Smooth muscle cell (in vitro differentiated cells): ENCODE measurements at regions not wholly inside any gene's neighbourhood (a gene's known extent, or its start where the extent isn't known, plus 50 kb on each side); places are given as distances from the start of the nearest gene placed in this dataset.
A peak's percentile ranks its signal among the peaks of the same experiment; 100 is the strongest.
"Not testable (repeated sequence)": the region's sequence is repeated elsewhere in the genome, so short reads cannot be mapped to it uniquely, and the experiment has no call there.

Experiments
- DNase-seq: peaks from one replicate; lab custom pipeline; 2025; ENCODE audit not compliant: unreplicated experiment; lab: John Stamatoyannopoulos, UW
- H2AFZ ChIP-seq: fragments of 200-600 bp; sonication (generic); 2 replicates; pipeline ENCODE4 v1.6.0; 2016; ENCODE audit warnings: antibody characterized with exemption, low read depth, mild to moderate bottlenecking
- H3F3A ChIP-seq: fragments of 200-600 bp; sonication (generic); 2 replicates; pipeline ENCODE4 v1.6.0; 2017; ENCODE audit warnings: antibody characterized with exemption, low read depth
- H3K27ac ChIP-seq: fragments of 200-600 bp; sonication (generic); 2 replicates; pipeline ENCODE4 v1.5.1; 2016; ENCODE audit warnings: low read depth, mild to moderate bottlenecking
- H3K27me3 ChIP-seq: fragments of 200-600 bp; sonication (generic); 2 replicates; pipeline ENCODE4 v1.6.1; 2016; ENCODE audit warnings: low read depth, mild to moderate bottlenecking
- H3K36me3 ChIP-seq: fragments of 200-600 bp; sonication (generic); 2 replicates; pipeline ENCODE4 v1.5.1; 2016; ENCODE audit warnings: low read depth
- H3K4me1 ChIP-seq: fragments of 200-600 bp; sonication (generic); 2 replicates; pipeline ENCODE4 v1.5.1; 2016; ENCODE audit warnings: low read depth
- H3K4me2 ChIP-seq: fragments of 200-600 bp; sonication (generic); 2 replicates; pipeline ENCODE4 v1.6.0; 2016; ENCODE audit warnings: mild to moderate bottlenecking
- H3K4me3 ChIP-seq: fragments of 200-600 bp; sonication (generic); 2 replicates; pipeline ENCODE4 v1.5.1; 2016; ENCODE audit warnings: mild to moderate bottlenecking
- H3K79me2 ChIP-seq: fragments of 200-600 bp; sonication (generic); 2 replicates; pipeline ENCODE4 v1.6.0; 2016; ENCODE audit warnings: low read depth, mild to moderate bottlenecking
- H3K9ac ChIP-seq: fragments of 200-600 bp; sonication (generic); 2 replicates; pipeline ENCODE4 v1.6.0; 2016; ENCODE audit warnings: low read depth
- H3K9me3 ChIP-seq: fragments of 200-600 bp; sonication (generic); replicated peaks from 2 replicates; pipeline ENCODE4 v1.5.1; 2016; ENCODE audit warnings: low read depth
- H4K20me1 ChIP-seq: fragments of 200-600 bp; sonication (generic); 2 replicates; pipeline ENCODE4 v1.6.0; 2016; ENCODE audit warnings: low read depth
- CTCF ChIP-seq: fragments of 200-600 bp; sonication (generic); IDR thresholded peaks from 2 replicates; pipeline ENCODE4 v1.5.1; 2017; ENCODE audit warnings: borderline replicate concordance, mild to moderate bottlenecking, antibody characterized with exemption; ENCODE audit not compliant: insufficient read depth, poor library complexity, severe bottlenecking
- WGBS: methylation state at CpG from one replicate; pipeline ENCODE4 v1.1.7; 2016; ENCODE audit warnings: low lambda C conversion rate; 5-methylcytosine and 5-hydroxymethylcytosine counted together

- Histone ChIP-seq H3K79me2 (peaks cover 37% of the 10 kb centered on the region), H4K20me1 (peaks cover 21% of the 10 kb centered on the region), H3F3A (no peaks in the 10 kb centered on the region), H3K36me3 (no peaks in the 10 kb centered on the region), H2AFZ (no peak overlapping the region), H3K4me2 (no peak overlapping the region), H3K27ac (no peak overlapping the region), H3K4me1 (no peaks in the 10 kb centered on the region), H3K9me3 (no peaks in the 10 kb centered on the region), H3K27me3 (no peaks in the 10 kb centered on the region), H3K4me3 (no peak overlapping the region), H3K9ac (no peak overlapping the region)
- no peak for DNase-seq
- 68% methylated on average over 1 of the region's 1 CpG for WGBS
- TF ChIP-seq CTCF = no peak
Observed at GRCh38 chr11:16526947-16527346, 170.6 kb upstream of the SOX6 start.

GRCh38 chr11:16520713-16521112 lies 164.4 kb upstream of the SOX6 start:
- H3K4me2 ChIP-seq, H3K36me3 ChIP-seq, H3K4me1 ChIP-seq, H3K9me3 ChIP-seq, H3K4me3 ChIP-seq, DNase-seq, H2AFZ ChIP-seq, H4K20me1 ChIP-seq, H3K9ac ChIP-seq, H3K27me3 ChIP-seq, H3K27ac ChIP-seq, H3F3A ChIP-seq: not testable (repeated sequence)
- 96% methylated on average over 11 of the region's 11 CpGs for WGBS
- H3K79me2 ChIP-seq = peaks cover 20% of the 10 kb centered on the region

GRCh38 chr11:16512899-16513241 lies 156.5 kb upstream of the SOX6 start:
- Histone ChIP-seq H3K4me3 (no peak overlapping the region), H3K9me3 (no peaks in the 10 kb centered on the region), H3K36me3 (no peaks in the 10 kb centered on the region), H3K79me2 (peaks cover 38% of the 10 kb centered on the region), H4K20me1 (peaks cover 10% of the 10 kb centered on the region), H3K4me1 (no peaks in the 10 kb centered on the region), H2AFZ (peak overlapping the region; percentile 63), H3K27me3 (no peaks in the 10 kb centered on the region), H3K27ac (peak overlapping the region; percentile 85), H3K9ac (peak overlapping the region; percentile 47), H3F3A (peaks cover 18% of the 10 kb centered on the region), H3K4me2 (no peak overlapping the region)
- TF ChIP-seq CTCF = no peak
- no peak for DNase-seq

GRCh38 chr11:16512198-16512898 lies 156.0 kb upstream of the SOX6 start:
- no peaks in the 10 kb centered on the region for H3K9me3 ChIP-seq
- no peaks in the 10 kb centered on the region for H3K36me3 ChIP-seq
- H4K20me1 ChIP-seq = peaks cover 10% of the 10 kb centered on the region
- H3K9ac ChIP-seq = peak overlapping the region; percentile 47
- 86% methylated on average over 2 of the region's 2 CpGs for WGBS
- H3K4me2 ChIP-seq = no peak overlapping the region
- TF ChIP-seq CTCF = no peak
- H2AFZ ChIP-seq = peak overlapping the region; percentile 63
- H3F3A ChIP-seq = peaks cover 18% of the 10 kb centered on the region
- H3K4me1 ChIP-seq = no peaks in the 10 kb centered on the region
- DNase-seq = no peak
- H3K79me2 ChIP-seq = peaks cover 42% of the 10 kb centered on the region
- H3K27ac ChIP-seq = peak overlapping the region; percentile 85
- no peak overlapping the region for H3K4me3 ChIP-seq
- no peaks in the 10 kb centered on the region for H3K27me3 ChIP-seq
